Ishikawa (cell line): ENCODE measurements at regions not wholly inside any gene's neighbourhood (a gene's known extent, or its start where the extent isn't known, plus 50 kb on each side); places are given as distances from the start of the nearest gene placed in this dataset.

Experiments used
- EP300 ChIP-seq: IDR thresholded peaks from 2 replicates; pipeline ENCODE4 v1.6.1; 2012; ENCODE audit warnings: borderline replicate concordance
- MAX ChIP-seq: IDR thresholded peaks from 2 replicates; pipeline ENCODE4 v1.6.1; 2012
- RAD21 ChIP-seq: IDR thresholded peaks from 2 replicates; pipeline ENCODE4 v1.6.1; 2012; ENCODE audit warnings: low read depth
- USF1 ChIP-seq: IDR thresholded peaks from 2 replicates; pipeline ENCODE4 v1.6.1; 2012
- YY1 ChIP-seq: IDR thresholded peaks from 2 replicates; pipeline ENCODE4 v1.6.1; 2012; ENCODE audit warnings: low read depth

DNA sequence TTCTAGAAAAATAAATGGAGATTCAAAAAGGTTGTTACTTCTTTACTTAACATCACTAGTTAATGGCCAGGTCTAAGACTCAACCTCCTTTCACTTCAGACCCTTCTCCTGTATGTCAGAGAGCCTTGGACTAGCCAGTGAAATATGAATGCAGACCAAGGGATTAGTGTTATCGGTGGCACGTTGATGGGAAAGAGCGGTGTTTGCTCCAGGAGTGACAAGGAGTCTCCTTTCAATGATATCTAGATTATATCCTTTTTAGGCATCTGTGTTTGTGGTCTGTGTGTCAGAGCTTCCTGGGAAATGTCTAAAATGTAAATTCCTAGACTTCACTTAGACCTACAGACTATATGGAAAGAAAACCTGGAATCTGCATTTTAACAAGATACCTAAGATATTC is 658.0 kb upstream of the KCNMB2 start:
- TF ChIP-seq YY1 (no peak), MAX (no peak), EP300 (no peak), RAD21 (no peak), USF1 (no peak)
